ENCODE measurements at regions not wholly inside any gene's neighbourhood (a gene's known extent, or its start where the extent isn't known, plus 50 kb on each side); places are given as distances from the start of the nearest gene placed in this dataset.

DNA sequence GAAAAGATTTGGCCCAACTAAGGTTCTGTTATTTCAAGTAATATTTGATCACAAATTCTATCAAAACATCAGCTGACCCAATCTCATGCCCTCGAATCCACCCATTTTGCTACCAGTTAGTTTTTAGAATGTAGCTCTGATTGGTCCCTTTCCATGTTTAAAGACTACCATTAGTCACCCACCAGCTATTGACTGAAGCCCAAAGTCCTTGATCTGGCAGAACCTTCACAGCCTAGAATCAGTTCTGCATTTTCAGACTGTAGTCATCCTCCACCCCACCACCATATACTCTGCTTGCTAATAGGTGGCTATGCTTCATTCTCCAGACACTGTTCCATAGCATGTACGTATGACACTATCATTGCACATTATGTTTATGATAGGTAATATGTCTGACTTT, 182.2 kb upstream of the TARS1 start:
- DNase-seq = no peak

- no peak for DNase-seq
These were observed 180.7 kb upstream of the TARS1 start for GRCh38 chr5:33260098-33260497.

DNA sequence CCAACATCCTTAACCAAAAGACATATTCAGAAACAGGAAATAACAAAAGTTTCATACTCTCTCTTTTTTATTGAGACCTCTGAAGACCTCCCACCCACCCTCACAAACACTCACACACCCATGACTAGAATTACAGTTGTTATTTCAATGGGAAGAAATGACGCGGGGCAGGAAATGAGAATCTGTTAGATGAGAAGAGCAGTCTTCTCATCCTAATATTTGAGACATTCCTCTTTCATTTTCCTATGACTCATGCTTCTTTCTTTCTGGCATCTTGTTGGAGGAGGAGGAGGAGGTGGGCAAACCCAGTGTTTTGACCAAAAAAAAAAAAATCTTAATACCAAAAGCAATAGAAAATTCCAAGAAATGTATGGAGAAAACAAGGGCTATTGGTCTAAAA, 179.5 kb upstream of the TARS1 start:
- DNase-seq = no peak

- no peak for DNase-seq
These were observed 179.0 kb upstream of the TARS1 start for GRCh38 chr5:33261747-33262146.

DNA sequence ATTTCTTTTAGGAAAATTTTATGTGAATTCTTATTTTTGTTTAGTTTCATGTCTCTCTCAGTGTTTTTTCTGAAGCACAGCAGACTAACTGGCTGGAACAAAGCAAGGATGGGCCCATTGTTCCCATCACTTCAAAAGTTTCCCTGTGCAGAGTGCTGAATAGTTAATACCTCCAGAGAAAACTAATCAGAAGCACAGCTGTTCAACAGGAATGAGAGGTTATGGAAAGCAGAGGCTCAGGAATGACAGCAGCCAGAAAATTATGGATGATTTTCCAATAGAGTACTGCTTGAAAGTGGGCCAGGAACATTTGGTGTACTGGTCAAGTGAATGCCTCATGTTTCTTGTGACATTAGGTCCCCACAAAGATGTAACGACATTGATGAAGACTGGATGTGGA, 173.0 kb upstream of the TARS1 start:
- DNase-seq = no peak

DNA sequence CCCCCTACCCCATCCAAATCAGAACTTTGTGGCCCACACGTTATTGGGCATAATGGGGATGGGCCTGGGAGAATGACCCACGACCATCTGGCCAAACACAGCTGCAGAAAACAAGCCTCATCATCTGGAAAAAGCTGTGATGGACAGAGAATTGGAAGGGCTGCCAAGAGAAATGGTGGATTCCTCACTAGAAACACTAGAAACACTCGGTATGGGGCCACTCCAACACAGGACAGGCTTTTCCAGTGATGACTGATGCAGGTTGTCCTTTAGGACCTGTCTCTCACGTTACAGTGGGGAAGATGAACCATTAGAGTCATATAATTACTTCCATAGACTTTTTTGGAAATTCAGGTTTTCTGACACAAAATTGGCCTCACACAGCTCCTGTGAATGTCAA, 172.4 kb upstream of the TARS1 start:
- DNase-seq = no peak

- DNase-seq = no peak
These were observed 170.1 kb upstream of the TARS1 start for GRCh38 chr5:33270671-33271070.

- no peak for DNase-seq
These were observed 169.2 kb upstream of the TARS1 start for GRCh38 chr5:33271606-33272005.

- no peak for DNase-seq
These were observed 168.5 kb upstream of the TARS1 start for GRCh38 chr5:33272288-33272687.

DNA sequence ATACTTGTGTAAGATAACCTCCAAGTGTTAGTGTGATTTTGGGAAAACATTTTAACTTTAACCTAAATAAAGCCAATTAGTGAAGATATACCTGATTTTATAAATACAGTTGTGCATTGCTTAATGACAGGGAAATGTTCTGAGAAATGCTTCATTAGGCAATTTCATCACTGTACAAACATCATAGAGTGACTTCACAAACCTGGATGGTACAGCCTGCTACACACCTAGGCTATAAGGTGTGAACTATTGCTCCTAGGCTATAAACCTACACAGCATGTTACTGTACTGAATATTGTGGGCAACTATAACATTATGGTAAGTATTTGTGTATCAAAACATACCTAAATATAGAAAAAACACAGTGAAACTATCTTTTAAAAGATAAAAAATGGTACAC, 166.8 kb upstream of the TARS1 start:
- DNase-seq = no peak

- no peak for DNase-seq
These were observed 165.4 kb upstream of the TARS1 start for GRCh38 chr5:33275391-33275790.

DNA sequence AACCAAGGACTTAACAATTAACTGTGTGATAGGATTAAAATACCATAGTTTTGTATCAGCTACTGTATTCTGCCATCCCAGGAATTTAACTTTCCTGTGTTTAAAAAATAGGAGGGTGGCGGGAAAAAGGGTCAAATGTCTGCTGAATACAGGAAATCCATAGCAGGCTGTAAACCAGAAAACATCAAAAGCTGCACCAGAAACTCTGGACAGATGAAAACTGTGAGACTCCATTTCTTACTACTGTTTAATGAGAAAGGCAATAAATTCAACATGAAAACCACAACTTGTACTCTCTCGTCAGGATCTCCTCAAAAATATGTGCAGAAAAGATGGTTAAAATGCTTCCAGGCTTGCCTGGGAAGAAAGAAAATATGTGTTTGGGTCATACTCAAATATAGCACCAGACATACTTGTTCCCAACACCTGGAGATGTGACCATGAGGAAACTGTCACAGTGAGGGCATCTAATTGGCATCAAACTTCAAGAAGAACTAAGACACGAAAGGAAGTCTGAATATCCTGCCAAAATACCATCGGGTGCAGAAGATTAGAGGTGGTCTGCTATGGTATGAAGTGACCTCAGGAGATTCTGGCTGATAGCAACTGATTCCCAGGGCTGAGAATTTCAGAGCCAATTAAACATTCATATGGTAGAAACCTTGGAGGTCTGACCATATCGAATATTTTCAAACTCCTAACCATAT, 164.7 kb upstream of the TARS1 start:
- no peak for DNase-seq

DNA sequence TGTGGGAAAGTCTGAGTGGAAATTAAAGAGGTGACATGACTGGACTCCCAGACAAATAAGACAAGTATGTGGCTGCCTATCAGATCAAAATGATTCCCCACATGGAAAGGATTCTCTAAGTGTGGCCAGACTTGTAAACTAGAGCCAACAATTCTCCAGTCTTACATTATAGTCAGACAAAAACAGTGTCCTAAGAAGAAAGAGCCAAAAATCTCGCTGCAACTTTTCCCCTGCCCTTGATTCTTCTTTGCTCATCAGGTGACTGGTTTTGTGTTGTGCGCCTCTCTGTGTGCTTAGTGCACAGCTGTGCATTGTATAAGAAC, 164.2 kb upstream of the TARS1 start:
- no peak for DNase-seq

- no peak for DNase-seq
These were observed 163.6 kb upstream of the TARS1 start for GRCh38 chr5:33277061-33277650.

DNA sequence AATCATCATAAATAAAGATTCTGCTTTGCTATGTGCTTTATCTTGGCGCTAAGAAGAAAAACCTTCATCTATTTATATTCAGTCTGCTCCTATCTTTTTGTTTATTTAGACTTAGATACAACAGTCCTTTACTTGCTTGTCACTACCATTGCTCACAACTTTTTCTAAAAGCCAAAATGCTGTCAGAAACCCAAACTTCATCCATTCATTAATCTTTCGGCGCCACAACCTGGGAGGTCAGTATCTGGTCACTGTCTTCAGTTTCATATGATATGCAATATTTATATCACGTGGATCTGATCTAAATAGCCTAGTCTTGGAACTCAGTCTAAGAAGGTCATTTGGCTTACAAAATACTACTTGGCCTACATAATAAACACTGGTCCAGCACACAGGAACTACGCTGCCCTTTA, 159.3 kb upstream of the TARS1 start:
- DNase-seq = no peak

DNA sequence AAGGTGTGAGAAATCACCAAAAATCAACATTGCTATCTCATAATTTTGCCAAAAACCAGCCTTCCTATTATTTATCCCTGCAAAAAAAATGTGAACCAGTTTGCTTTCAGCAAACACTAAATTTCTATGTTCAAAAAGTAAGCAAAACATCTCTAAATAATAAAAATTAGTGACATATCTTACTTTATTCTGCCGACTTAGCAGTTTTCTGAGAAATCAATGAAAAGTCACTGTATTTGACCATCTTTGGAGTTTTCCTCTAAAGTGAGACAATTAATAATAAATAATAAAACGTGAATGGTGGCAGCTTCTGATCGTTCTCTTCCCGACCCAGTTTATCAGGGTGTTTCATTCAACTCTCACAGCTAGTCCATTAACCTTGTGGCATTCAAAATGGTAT, 158.6 kb upstream of the TARS1 start:
- DNase-seq = no peak

GRCh38 chr5:33282696-33283095, 158.1 kb upstream of the TARS1 start:
- DNase-seq = no peak

DNA sequence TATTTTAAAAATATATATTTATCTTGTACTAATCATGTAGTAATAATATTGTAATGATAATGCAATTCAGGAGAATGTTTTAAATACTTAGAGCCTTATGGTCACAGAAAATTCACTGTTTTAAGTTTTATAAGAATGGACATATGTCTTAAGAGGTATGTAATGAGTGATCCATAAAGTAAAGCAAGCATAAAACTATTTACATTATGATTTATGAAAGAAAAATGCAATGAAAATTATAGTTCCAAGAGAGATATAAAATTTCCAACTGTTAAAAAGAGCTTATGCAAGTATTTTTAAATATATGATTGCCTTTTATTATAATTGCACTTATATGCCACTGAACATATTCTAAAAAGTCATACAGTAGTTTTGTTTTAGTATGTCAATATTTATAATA, 157.5 kb upstream of the TARS1 start:
- DNase-seq = no peak

DNA sequence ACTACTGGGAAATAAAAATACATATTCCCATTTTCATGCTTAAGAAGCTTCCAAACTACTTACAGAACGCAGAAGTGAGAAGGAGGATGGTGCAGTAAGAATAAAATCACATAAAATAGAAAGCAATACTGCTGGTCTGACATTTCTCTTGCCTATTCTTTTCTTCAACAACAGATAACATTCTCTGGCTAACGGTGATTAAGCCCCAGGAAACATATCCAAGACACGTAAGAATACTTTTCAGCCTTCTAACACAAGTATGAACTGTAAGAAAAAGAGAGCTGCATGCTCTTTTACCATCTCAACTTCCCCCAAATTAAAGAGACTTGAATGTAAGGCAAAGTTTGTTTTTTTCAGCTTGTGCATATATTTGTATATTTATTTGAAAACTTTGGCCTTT, 156.1 kb upstream of the TARS1 start:
- DNase-seq = no peak

DNA sequence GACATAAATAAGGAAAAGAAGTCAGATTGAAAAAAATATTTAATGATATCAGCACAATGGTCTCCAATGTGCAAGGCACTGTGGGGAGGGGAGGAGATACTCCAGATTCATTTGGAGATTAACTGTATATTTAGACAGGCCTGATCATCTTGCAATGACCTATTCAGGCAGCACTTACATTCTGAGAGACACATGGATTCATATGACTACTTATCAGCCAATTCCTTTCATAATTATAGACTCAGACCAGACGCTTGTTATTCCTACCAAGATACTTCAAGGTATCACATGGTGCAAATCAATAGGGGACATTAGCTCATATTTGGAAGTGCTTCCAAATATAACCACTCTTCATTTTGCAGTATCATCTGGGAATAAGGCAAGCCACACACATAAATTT, 153.5 kb upstream of the TARS1 start:
- DNase-seq = no peak

GRCh38 chr5:33291216-33292000, 149.4 kb upstream of the TARS1 start:
- no peak for DNase-seq

GRCh38 chr5:33297760-33298216, 143.0 kb upstream of the TARS1 start:
- DNase-seq = no peak

GRCh38 chr5:33299621-33300208, 141.1 kb upstream of the TARS1 start:
- DNase-seq = peak; percentile 41

DNA sequence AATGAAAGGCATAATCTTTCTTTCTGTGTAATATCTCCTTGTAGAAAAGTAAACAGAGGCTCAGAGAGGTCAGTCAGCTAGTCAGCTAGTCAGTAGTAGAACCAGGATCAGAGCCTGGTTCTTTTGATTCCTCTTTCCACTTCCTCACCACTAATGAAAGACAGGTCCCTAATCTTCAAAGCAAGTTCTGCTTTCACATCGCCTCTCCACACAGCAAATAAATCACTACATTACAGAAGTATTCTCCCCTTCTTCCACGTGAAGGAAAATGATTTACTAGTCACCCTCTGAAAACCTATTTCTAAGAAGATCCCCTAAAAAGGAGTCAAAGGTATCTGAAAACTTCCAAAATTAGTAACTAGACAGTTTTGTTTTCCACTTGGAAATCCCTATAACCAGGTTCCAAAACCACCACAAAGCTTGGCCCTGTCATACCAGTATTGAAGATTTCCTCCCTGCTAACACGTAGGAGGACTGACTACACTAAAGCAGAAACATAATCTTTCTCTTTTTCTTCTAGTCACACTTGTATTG, 140.5 kb upstream of the TARS1 start:
- DNase-seq = no peak
